K562 (cell line): ENCODE measurements at regions not wholly inside any gene's neighbourhood (a gene's known extent, or its start where the extent isn't known, plus 50 kb on each side); places are given as distances from the start of the nearest gene placed in this dataset.

Experiments
- ATAC-seq: fragments of 200-7000 bp; cut with Tn5 transposase; 3 replicates; pipeline ENCODE4 v1.9.1; 2020; ENCODE audit warnings: moderate library complexity
- BruUV-seq: library from RNA; stranded (reverse); fragments of 400-500 nt; replicated peaks from 2 replicates; lab custom pipeline; 2021; lab: Mats Ljungman, UMichigan
- CTCF ChIA-PET: fragments of 300-600 bp; formaldehyde crosslinking; extraction: SDS; loops from one replicate; lab custom pipeline; 2021; ENCODE audit warnings: low intra/inter-chr PET ratio; lab: Yijun Ruan, JAX
- POLR2A ChIA-PET: fragments of 300-600, 350-650 bp; sonication (Branson Sonifier 250); formaldehyde crosslinking; extraction: SDS; loops from one replicate; lab custom pipeline; 2021; ENCODE audit warnings: antibody characterized with exemption, inconsistent platforms; lab: Yijun Ruan, JAX
- DNase-seq, 4 experiments: peaks; one replicate each; pipeline versions ENCODE4 v3.0.0 to v3.0.0-alpha.2; 2011 to 2018; ENCODE audit warnings: low spot score in 3 of 4, mixed read lengths in 3 of 4; ENCODE audit errors: extremely low read depth in 1 of 4
- FAIRE-seq: peaks from 2 replicates; lab custom pipeline; 2011; peaks lifted over from hg19 to GRCh38; lab: Jason Lieb, UNC
- H2AFZ ChIP-seq: 2 replicates; pipeline ENCODE4 v1.6.0; 2011; ENCODE audit warnings: low read depth, low read length, control low read depth, inconsistent platforms
- H3K27ac ChIP-seq: fragments of 200-600 bp; 3 replicates; pipeline ENCODE4 v1.8.0; 2011; ENCODE audit warnings: low read depth, mild to moderate bottlenecking, control low read depth, inconsistent platforms, low read length, moderate library complexity, mixed read lengths; ENCODE audit errors: extremely low read depth
- H3K27me3 ChIP-seq, 2 experiments: fragments of 300-600 bp in 1 of 2; 2 replicates in 1 of 2; 3 replicates in 1 of 2; pipeline versions ENCODE4 v1.6.0 to v1.8.0; 2011; ENCODE audit warnings: inconsistent platforms in 2 of 2, low read length in 2 of 2, mild to moderate bottlenecking in 1 of 2, mixed read lengths in 1 of 2, moderate library complexity in 1 of 2; ENCODE audit not compliant: control insufficient read depth in 2 of 2, insufficient read depth in 2 of 2
- H3K36me3 ChIP-seq: fragments of 300-600 bp; 3 replicates; pipeline ENCODE4 v1.8.0; 2011; ENCODE audit warnings: mild to moderate bottlenecking, low read length, inconsistent platforms; ENCODE audit not compliant: control insufficient read depth, insufficient read depth
- H3K4me1 ChIP-seq, 2 experiments: fragments of 200-600 bp in 1 of 2; replicated peaks in 1 of 2; 2 replicates in 1 of 2; 3 replicates in 1 of 2; pipeline versions ENCODE4 v1.5.1 to v1.8.0; 2011; ENCODE audit warnings: inconsistent platforms in 2 of 2, low read length in 2 of 2, mild to moderate bottlenecking in 1 of 2, mixed read lengths in 1 of 2, moderate library complexity in 1 of 2; ENCODE audit not compliant: control insufficient read depth in 2 of 2, insufficient read depth in 2 of 2
- H3K4me2 ChIP-seq: 2 replicates; pipeline ENCODE4 v1.6.1; 2011; ENCODE audit warnings: low read length, control low read depth, inconsistent platforms, mixed read lengths; ENCODE audit not compliant: insufficient read depth
- H3K4me3 ChIP-seq: fragments of 200-600 bp; sonication (generic), shearing (Covaris generic); 2 replicates; pipeline ENCODE4 v1.5.1; 2016; ENCODE audit warnings: control low read depth, inconsistent platforms
- H3K79me2 ChIP-seq: fragments of 200-600 bp; 3 replicates; pipeline ENCODE4 v1.8.0; 2011; ENCODE audit warnings: low read length, inconsistent platforms; ENCODE audit not compliant: control insufficient read depth, insufficient read depth
- H3K9ac ChIP-seq, 2 experiments: 2 replicates each; pipeline versions ENCODE4 v1.6.0 to v1.6.1; 2011; ENCODE audit warnings: low read depth in 2 of 2, low read length in 2 of 2, control low read depth in 1 of 2, inconsistent platforms in 1 of 2, mild to moderate bottlenecking in 1 of 2, mixed read lengths in 1 of 2; ENCODE audit not compliant: insufficient read depth in 1 of 2
- H3K9me1 ChIP-seq: one replicate; pipeline ENCODE4 v1.6.0; 2011; ENCODE audit warnings: inconsistent platforms, mild to moderate bottlenecking, low read length, moderate library complexity; ENCODE audit not compliant: control insufficient read depth, insufficient read depth
- H3K9me3 ChIP-seq: replicated peaks from 2 replicates; pipeline ENCODE4 v1.5.1; 2011; ENCODE audit warnings: low read depth, low read length, inconsistent platforms; ENCODE audit not compliant: control insufficient read depth, insufficient read depth
- H4K20me1 ChIP-seq: replicated peaks from 2 replicates; pipeline ENCODE4 v1.6.1; 2011; ENCODE audit warnings: low read length, inconsistent platforms, mixed read lengths; ENCODE audit not compliant: control insufficient read depth, insufficient read depth
- DIDO1 ChIP-seq: fragments of 450-650 bp; IDR thresholded peaks from 2 replicates; pipeline ENCODE4 v1.6.1; 2016; ENCODE audit warnings: low read depth, missing biosample characterization, missing genetic modification characterization
- ESRRB ChIP-seq: fragments of 250-450 bp; sonication (Bioruptor Pico); IDR thresholded peaks from 2 replicates; pipeline ENCODE4 v1.5.0; 2020; ENCODE audit warnings: mild to moderate bottlenecking, moderate library complexity, borderline replicate concordance
- GATAD2A ChIP-seq: fragments of 450-650 bp; IDR thresholded peaks from 2 replicates; pipeline ENCODE4 v1.6.1; 2017
- HSF4 ChIP-seq: fragments of 250-450 bp; sonication (Bioruptor Pico); IDR thresholded peaks from 2 replicates; pipeline ENCODE4 v2.1.2; 2022; ENCODE audit warnings: mild to moderate bottlenecking, moderate library complexity, borderline replicate concordance
- MTA3 ChIP-seq: fragments of 450-650 bp; formaldehyde crosslinking; IDR thresholded peaks from 2 replicates; pipeline ENCODE4 v1.6.1; 2017; ENCODE audit warnings: mild to moderate bottlenecking, borderline replicate concordance
- RBM22 ChIP-seq: fragments of 200-400 bp; formaldehyde crosslinking; IDR thresholded peaks from 2 replicates; pipeline ENCODE4 v1.6.1; 2018; ENCODE audit warnings: low read length, low read depth; ENCODE audit not compliant: poor library complexity, severe bottlenecking
- THAP7 ChIP-seq: fragments of 250-450 bp; sonication (Bioruptor Pico); IDR thresholded peaks from 2 replicates; pipeline ENCODE4 v1.5.0; 2021
- ZNF212 ChIP-seq: fragments of 450-650 bp; formaldehyde crosslinking; IDR thresholded peaks from 2 replicates; pipeline ENCODE4 v1.4.0; 2020; ENCODE audit warnings: mild to moderate bottlenecking
- ZNF764 ChIP-seq: fragments of 250-450 bp; sonication (Bioruptor Pico); IDR thresholded peaks from 2 replicates; pipeline ENCODE4 v1.4.0; 2020; ENCODE audit warnings: low read depth, mild to moderate bottlenecking, moderate library complexity
- WGBS: fragments of 100-300 bp; shearing (Covaris generic); methylation state at CpG from one replicate; pipeline ENCODE4 v1.1.6; 2016; ENCODE audit warnings: low coverage, mixed read lengths; ENCODE audit not compliant: insufficient coverage; ENCODE audit errors: missing lambda C conversion rate; 5-methylcytosine and 5-hydroxymethylcytosine counted together
- in situ Hi-C: fragments of 300-500 bp; cut with MboI; formaldehyde crosslinking; loops from 4 replicates; pipeline ENCODE4 v1.15.0; 2018; ENCODE audit warnings: inconsistent platforms, mixed read lengths
- intact Hi-C: fragments of 100-400 bp; cut with micrococcal nuclease; formaldehyde crosslinking; loops from 2 replicates; pipeline ENCODE4 v1.14.2; 2022

GRCh38 chrX:550514-550913, 80.1 kb upstream of the SHOX start:
- no peaks in the 10 kb centered on the region for H3K9me3 ChIP-seq
- peaks cover 0 to 2% of the 10 kb centered on the region in 2 experiments; a peak in 1 of 5 replicates for H3K27me3 ChIP-seq
- no peak overlapping the region for H2AFZ ChIP-seq
- no peaks in the 10 kb centered on the region for H3K9me1 ChIP-seq
- no peak overlapping the region for H3K4me3 ChIP-seq
- TF ChIP-seq DIDO1 (tag) (no peak), ESRRB (no peak), RBM22 (no peak), GATAD2A (no peak), MTA3 (no peak), THAP7 (CRISPR knock-in tag) (no peak), ZNF764 (CRISPR knock-in tag) (no peak), HSF4 (no peak), ZNF212 (no peak)
- no peak overlapping the region for H3K27ac ChIP-seq
- ChIA-PET POLR2A (no interaction called here), CTCF (no interaction called here)
- BruUV-seq, result no TSS peak
- H3K36me3 ChIP-seq, result no peaks in the 10 kb centered on the region
- DNase-seq (no peak), FAIRE-seq (no peak), ATAC-seq (no peak)
- H3K9ac ChIP-seq, result no peak overlapping the region
- WGBS, result 0% methylated on average over 1 of the region's 1 CpG
- H3K79me2 ChIP-seq, result no peaks in the 10 kb centered on the region
- intact Hi-C loops (no loop called here), in situ Hi-C loops (no loop called here)
- H3K4me2 ChIP-seq, result no peak overlapping the region
- no peaks in the 10 kb centered on the region for H4K20me1 ChIP-seq
- no peaks in the 10 kb centered on the region for H3K4me1 ChIP-seq
